ENCODE measurements at regions not wholly inside any gene's neighbourhood (a gene's known extent, or its start where the extent isn't known, plus 50 kb on each side); places are given as distances from the start of the nearest gene placed in this dataset.

GRCh38 chr1:80211691-80212380, 1205.3 kb upstream of the ADGRL4 start:
- no peaks in the 10 kb centered on the region for H3K9me3 ChIP-seq

GRCh38 chr1:80202118-80202517, 1195.6 kb upstream of the ADGRL4 start:
- peaks cover 0 to 7% of the 10 kb centered on the region in 2 donors for H3K9me3 ChIP-seq
- no peaks in the 10 kb centered on the region for H3K27me3 ChIP-seq
- no peak overlapping the region for H3K4me3 ChIP-seq
- no peak for TF ChIP-seq CTCF (IDR thresholded peaks at IDR 0.05)
- DNase-seq (ENCODE audit: low spot score), result no peak
- peaks cover 0 to 9% of the 10 kb centered on the region in 2 donors for H3K4me1 ChIP-seq
- no peak overlapping the region for H3K27ac ChIP-seq
- H3K36me3 ChIP-seq, result no peaks in the 10 kb centered on the region

More at GRCh38 chr1:80211691-80212380, 1205.3 kb upstream of the ADGRL4 start:
- Histone ChIP-seq H3K4me3 (no peak overlapping the region), H3K36me3 (no peaks in the 10 kb centered on the region), H3K4me1 (no peaks in the 10 kb centered on the region), H3K27me3 (no peaks in the 10 kb centered on the region), H3K27ac (no peak overlapping the region)
- no peak for DNase-seq (ENCODE audit: low spot score)
- TF ChIP-seq CTCF (IDR thresholded peaks at IDR 0.05), result no peak

DNA sequence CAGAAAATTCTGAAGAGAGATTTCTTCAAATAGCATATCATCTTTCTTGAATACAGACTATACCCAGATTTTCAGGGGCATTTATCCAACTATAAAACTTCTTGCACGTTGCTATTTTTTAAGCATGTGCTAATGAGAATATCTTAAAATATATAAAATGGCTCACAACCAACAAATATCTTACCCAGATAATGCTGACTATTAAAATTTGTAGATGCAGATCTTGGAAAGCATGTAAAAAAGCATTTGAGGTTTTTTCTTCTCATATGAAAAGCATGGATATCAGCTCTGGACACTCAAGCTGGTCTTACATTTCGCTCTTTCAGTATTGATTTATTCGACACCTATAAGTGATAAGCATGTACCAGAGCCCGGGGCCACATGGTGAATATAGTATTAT, 1187.7 kb upstream of the ADGRL4 start:
- TF ChIP-seq CTCF (IDR thresholded peaks at IDR 0.05), result no peak
- no peaks in the 10 kb centered on the region for H3K36me3 ChIP-seq
- H3K27ac ChIP-seq, result no peak overlapping the region
- H3K4me1 ChIP-seq, result peaks cover 0 to 3% of the 10 kb centered on the region in 2 donors
- no peaks in the 10 kb centered on the region for H3K27me3 ChIP-seq
- H3K9me3 ChIP-seq, result no peaks in the 10 kb centered on the region
- H3K4me3 ChIP-seq, result no peak overlapping the region
- no peak for DNase-seq (ENCODE audit: low spot score)

GRCh38 chr1:80181418-80181817, 1174.9 kb upstream of the ADGRL4 start:
- H3K4me1 ChIP-seq, result no peaks in the 10 kb centered on the region
- no peak for TF ChIP-seq CTCF (IDR thresholded peaks at IDR 0.05)
- H3K27me3 ChIP-seq, result no peaks in the 10 kb centered on the region
- no peaks in the 10 kb centered on the region for H3K36me3 ChIP-seq
- H3K9me3 ChIP-seq, result peaks cover 0 to 8% of the 10 kb centered on the region in 2 donors
- H3K27ac ChIP-seq, result no peak overlapping the region
- H3K4me3 ChIP-seq, result no peak overlapping the region
- no peak for DNase-seq (ENCODE audit: low spot score)

- no peak for DNase-seq (ENCODE audit: low spot score)
- Histone ChIP-seq H3K36me3 (no peaks in the 10 kb centered on the region), H3K9me3 (peaks cover 0 to 5% of the 10 kb centered on the region in 2 donors), H3K4me1 (no peaks in the 10 kb centered on the region), H3K27me3 (no peaks in the 10 kb centered on the region), H3K27ac (no peak overlapping the region), H3K4me3 (no peak overlapping the region)
- TF ChIP-seq CTCF (IDR thresholded peaks at IDR 0.05), result no peak
Observed at GRCh38 chr1:80171631-80172030, 1165.1 kb upstream of the ADGRL4 start.

Measured in right atrium auricular region (tissue), 2 donors.